HL-60 (cell line): ENCODE measurements at regions not wholly inside any gene's neighbourhood (a gene's known extent, or its start where the extent isn't known, plus 50 kb on each side); places are given as distances from the start of the nearest gene placed in this dataset.

Source experiments
- DNase-seq, 2 experiments: peaks; one replicate each; pipeline ENCODE4 v3.0.0-alpha.2; 2010 to 2020; ENCODE audit warnings: low read depth in 1 of 2, low spot score in 1 of 2
- H3K27ac ChIP-seq: fragments of 250-450 bp; sonication (Bioruptor Pico); replicated peaks from 2 replicates; pipeline ENCODE4 v1.5.1; 2020; ENCODE audit warnings: mild to moderate bottlenecking, moderate library complexity
- H3K27me3 ChIP-seq: fragments of 250-450 bp; sonication (Bioruptor Pico); 2 replicates; pipeline ENCODE4 v1.5.1; 2021; ENCODE audit warnings: mild to moderate bottlenecking, moderate library complexity; ENCODE audit not compliant: insufficient read depth, poor library complexity, severe bottlenecking
- H3K4me3 ChIP-seq: replicated peaks from 2 replicates; pipeline ENCODE4 v1.5.1; 2011; ENCODE audit warnings: mild to moderate bottlenecking, control low read depth, low read length; ENCODE audit not compliant: insufficient read depth
- GABPA ChIP-seq: IDR thresholded peaks from 2 replicates; pipeline ENCODE4 v1.6.1; 2012; ENCODE audit warnings: low read depth
- POLR2AphosphoS5 ChIP-seq: IDR thresholded peaks from 2 replicates; pipeline ENCODE4 v1.6.1; 2012; ENCODE audit warnings: low read depth
- SPI1 ChIP-seq: IDR thresholded peaks from 2 replicates; pipeline ENCODE4 v1.6.1; 2012; ENCODE audit warnings: low read depth, mild to moderate bottlenecking, borderline replicate concordance
- TF ChIP-seq, protein P1 (sequence below): IDR thresholded peaks from one replicate; pipeline ENCODE4 v1.5.1; 2011; ENCODE audit warnings: low read length, control low read depth, inconsistent platforms; ENCODE audit not compliant: insufficient read depth
- TF ChIP-seq, protein P2 (sequence below): IDR thresholded peaks from 2 replicates; pipeline ENCODE4 v1.6.1; 2012; ENCODE audit warnings: low read depth; ENCODE audit not compliant: insufficient replicate concordance

DNA sequence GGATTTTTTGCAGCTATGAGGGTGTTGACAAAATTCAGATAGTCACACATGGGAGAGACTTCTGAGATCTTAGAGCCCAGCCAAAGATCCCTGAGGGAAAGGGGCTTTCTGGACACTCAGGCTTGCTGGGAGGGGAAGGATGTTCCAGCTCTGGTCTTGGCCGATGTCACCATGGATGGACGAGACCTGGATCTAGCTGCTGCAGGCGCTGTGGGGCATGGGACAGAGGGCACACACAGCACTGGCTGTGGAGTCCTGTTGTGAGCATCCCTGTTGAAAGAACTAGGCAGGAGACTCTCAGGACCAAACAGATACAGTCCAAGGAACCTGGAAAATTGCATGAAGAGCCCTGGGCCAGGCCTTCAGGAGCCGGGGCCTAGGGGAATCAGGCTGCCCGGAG, 80.1 kb upstream of the SDK2 start:
- no peak for DNase-seq
- H3K4me3 ChIP-seq: no peak overlapping the region
- H3K27ac ChIP-seq: no peak overlapping the region
- TF ChIP-seq, protein P1, sequence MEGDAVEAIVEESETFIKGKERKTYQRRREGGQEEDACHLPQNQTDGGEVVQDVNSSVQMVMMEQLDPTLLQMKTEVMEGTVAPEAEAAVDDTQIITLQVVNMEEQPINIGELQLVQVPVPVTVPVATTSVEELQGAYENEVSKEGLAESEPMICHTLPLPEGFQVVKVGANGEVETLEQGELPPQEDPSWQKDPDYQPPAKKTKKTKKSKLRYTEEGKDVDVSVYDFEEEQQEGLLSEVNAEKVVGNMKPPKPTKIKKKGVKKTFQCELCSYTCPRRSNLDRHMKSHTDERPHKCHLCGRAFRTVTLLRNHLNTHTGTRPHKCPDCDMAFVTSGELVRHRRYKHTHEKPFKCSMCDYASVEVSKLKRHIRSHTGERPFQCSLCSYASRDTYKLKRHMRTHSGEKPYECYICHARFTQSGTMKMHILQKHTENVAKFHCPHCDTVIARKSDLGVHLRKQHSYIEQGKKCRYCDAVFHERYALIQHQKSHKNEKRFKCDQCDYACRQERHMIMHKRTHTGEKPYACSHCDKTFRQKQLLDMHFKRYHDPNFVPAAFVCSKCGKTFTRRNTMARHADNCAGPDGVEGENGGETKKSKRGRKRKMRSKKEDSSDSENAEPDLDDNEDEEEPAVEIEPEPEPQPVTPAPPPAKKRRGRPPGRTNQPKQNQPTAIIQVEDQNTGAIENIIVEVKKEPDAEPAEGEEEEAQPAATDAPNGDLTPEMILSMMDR: no peak
- TF ChIP-seq SPI1 (no peak), POLR2AphosphoS5 (no peak)
- TF ChIP-seq, protein P2, sequence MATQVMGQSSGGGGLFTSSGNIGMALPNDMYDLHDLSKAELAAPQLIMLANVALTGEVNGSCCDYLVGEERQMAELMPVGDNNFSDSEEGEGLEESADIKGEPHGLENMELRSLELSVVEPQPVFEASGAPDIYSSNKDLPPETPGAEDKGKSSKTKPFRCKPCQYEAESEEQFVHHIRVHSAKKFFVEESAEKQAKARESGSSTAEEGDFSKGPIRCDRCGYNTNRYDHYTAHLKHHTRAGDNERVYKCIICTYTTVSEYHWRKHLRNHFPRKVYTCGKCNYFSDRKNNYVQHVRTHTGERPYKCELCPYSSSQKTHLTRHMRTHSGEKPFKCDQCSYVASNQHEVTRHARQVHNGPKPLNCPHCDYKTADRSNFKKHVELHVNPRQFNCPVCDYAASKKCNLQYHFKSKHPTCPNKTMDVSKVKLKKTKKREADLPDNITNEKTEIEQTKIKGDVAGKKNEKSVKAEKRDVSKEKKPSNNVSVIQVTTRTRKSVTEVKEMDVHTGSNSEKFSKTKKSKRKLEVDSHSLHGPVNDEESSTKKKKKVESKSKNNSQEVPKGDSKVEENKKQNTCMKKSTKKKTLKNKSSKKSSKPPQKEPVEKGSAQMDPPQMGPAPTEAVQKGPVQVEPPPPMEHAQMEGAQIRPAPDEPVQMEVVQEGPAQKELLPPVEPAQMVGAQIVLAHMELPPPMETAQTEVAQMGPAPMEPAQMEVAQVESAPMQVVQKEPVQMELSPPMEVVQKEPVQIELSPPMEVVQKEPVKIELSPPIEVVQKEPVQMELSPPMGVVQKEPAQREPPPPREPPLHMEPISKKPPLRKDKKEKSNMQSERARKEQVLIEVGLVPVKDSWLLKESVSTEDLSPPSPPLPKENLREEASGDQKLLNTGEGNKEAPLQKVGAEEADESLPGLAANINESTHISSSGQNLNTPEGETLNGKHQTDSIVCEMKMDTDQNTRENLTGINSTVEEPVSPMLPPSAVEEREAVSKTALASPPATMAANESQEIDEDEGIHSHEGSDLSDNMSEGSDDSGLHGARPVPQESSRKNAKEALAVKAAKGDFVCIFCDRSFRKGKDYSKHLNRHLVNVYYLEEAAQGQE: no peak
- H3K27me3 ChIP-seq: peaks cover 4% of the 10 kb centered on the region

DNA sequence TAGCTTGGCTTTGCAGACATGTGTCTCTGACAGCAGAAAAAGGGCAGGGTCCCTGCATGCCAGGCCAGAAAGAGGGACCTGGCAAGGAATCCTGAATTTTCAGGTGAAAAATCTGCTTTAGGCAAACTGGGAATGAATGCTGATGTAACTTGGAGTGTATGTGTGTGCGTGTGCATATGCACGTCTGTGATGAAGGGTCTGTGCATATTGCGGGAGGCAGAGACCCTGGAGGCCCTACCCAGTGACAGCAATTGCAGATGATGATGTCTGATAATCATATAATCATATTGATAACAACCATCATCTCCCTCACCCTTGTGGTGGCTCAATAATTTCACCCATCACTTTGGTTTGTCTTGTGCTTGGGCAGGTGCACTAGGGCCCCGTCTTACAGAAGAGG, 80.7 kb upstream of the SDK2 start:
- Histone ChIP-seq H3K27ac (no peak overlapping the region), H3K4me3 (no peak overlapping the region), H3K27me3 (peaks cover 4% of the 10 kb centered on the region)
- TF ChIP-seq GABPA: no peak
- no peak for TF ChIP-seq POLR2AphosphoS5
- TF ChIP-seq SPI1: no peak
- TF ChIP-seq, protein P2: no peak
- TF ChIP-seq, protein P1: no peak
- no peak for DNase-seq

DNA sequence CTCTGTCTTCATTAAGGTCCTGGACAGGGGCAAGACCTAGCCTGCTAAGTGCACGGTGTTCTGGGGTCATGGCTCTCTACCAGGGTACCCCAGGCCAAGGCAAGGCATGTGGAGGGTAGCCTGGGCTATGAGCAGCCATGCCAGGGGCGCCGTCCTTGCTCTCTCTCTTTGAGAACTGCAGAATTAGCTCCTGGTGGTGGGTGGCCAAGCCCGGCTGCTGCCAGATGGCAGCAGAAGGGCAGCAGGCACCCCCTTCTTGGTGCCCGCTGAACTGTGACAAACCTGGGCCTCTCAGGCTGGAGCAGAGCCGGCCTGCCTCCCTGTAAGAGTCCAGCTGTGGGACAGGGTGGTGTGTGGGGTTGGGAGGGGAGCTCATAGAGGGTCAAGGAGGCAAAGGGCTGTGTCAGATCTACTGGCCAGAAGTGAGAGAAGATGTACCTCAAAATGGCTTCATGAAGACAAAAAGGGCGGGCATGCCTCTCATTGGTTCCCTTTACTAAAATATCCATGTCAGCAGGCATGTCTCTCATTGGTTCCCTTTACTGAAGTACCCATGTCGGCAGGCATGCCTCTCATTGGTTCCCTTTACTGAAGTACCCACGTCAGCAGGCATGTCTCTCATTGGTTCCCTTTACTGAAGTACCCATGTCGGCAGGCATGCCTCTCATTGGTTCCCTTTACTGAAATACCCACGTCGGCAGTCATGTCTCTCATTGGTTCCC, 81.7 kb upstream of the SDK2 start:
- H3K4me3 ChIP-seq: no peak overlapping the region
- TF ChIP-seq POLR2AphosphoS5: no peak
- DNase-seq: no peak
- H3K27me3 ChIP-seq: peaks cover 4% of the 10 kb centered on the region
- H3K27ac ChIP-seq: no peak overlapping the region

DNA sequence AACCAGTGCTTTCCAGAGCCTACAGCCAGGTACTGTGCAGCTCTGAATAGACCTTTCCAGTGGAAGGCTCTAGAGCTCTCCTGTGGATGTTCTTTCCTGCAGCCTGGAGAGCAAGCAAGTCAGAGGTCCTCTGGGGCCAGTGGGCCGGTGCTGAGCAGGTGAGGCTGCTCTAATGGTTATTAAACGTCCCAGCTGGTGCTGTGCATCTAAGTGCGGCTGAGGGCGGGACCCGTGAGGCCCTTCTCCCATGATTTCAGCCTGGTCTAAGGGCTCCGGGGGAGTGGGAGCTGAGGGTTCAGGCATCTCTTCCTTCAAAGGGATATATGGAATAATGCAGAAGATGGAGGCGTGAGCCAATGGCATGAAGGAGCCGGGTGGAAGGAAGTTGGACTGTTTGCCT, 83.7 kb upstream of the SDK2 start:
- TF ChIP-seq POLR2AphosphoS5: no peak
- no peak for TF ChIP-seq SPI1
- TF ChIP-seq, protein P1: no peak
- TF ChIP-seq GABPA: no peak
- TF ChIP-seq, protein P2: no peak
- no peak overlapping the region for H3K4me3 ChIP-seq
- H3K27ac ChIP-seq: no peak overlapping the region
- DNase-seq: no peak
- H3K27me3 ChIP-seq: no peaks in the 10 kb centered on the region
